H1 (cell line): ENCODE measurements at regions not wholly inside any gene's neighbourhood (a gene's known extent, or its start where the extent isn't known, plus 50 kb on each side); places are given as distances from the start of the nearest gene placed in this dataset.

ENCODE experiments used
- CTCF ChIA-PET: fragments of 300-600 bp; sonication (Branson Sonifier 250); formaldehyde crosslinking; loops from one replicate; lab custom pipeline; 2021; ENCODE audit not compliant: partially characterized antibody; lab: Charles Lee
- POLR2A ChIA-PET: fragments of 300-600 bp; sonication (Branson Sonifier 250); formaldehyde crosslinking; loops from one replicate; lab custom pipeline; 2021; ENCODE audit warnings: inconsistent platforms; ENCODE audit not compliant: partially characterized antibody; lab: Charles Lee
- DNase-seq, 2 experiments: peaks; one replicate each; pipeline versions ENCODE4 v3.0.0 to v3.0.0-alpha.2; 2010 to 2022; ENCODE audit warnings: low spot score in 2 of 2, low read depth in 1 of 2, mixed read lengths in 1 of 2
- FAIRE-seq: peaks from 2 replicates; lab custom pipeline; 2011; peaks lifted over from hg19 to GRCh38; lab: Jason Lieb, UNC
- H2AFZ ChIP-seq: 2 replicates; pipeline ENCODE4 v1.8.1; 2012; ENCODE audit warnings: low read length, inconsistent platforms
- H2AK5ac ChIP-seq: 2 replicates; pipeline ENCODE4 v1.6.1; 2013; ENCODE audit warnings: low read depth, low read length
- H2BK120ac ChIP-seq: replicated peaks from 2 replicates; pipeline ENCODE3; 2013; ENCODE audit warnings: low read depth, low read length, inconsistent platforms
- H2BK12ac ChIP-seq: 2 replicates; pipeline ENCODE4 v1.6.1; 2013; ENCODE audit warnings: low read depth, low read length
- H2BK15ac ChIP-seq: 2 replicates; pipeline ENCODE4 v1.6.1; 2013; ENCODE audit warnings: low read length
- H2BK20ac ChIP-seq: 2 replicates; pipeline ENCODE4 v1.6.1; 2013; ENCODE audit warnings: low read length
- H2BK5ac ChIP-seq: 2 replicates; pipeline ENCODE4 v1.6.1; 2013; ENCODE audit warnings: low read depth, low read length
- H3K14ac ChIP-seq: 2 replicates; pipeline ENCODE4 v1.6.1; 2013; ENCODE audit warnings: inconsistent platforms; ENCODE audit not compliant: insufficient read length
- H3K18ac ChIP-seq: 2 replicates; pipeline ENCODE4 v1.6.1; 2013; ENCODE audit warnings: low read length; ENCODE audit errors: extremely low read depth
- H3K23ac ChIP-seq: 2 replicates; pipeline ENCODE4 v1.6.1; 2013; ENCODE audit warnings: inconsistent platforms; ENCODE audit not compliant: insufficient read length
- H3K23me2 ChIP-seq: 2 replicates; pipeline ENCODE4 v1.6.1; 2013; ENCODE audit warnings: low read depth, low read length
- H3K27ac ChIP-seq: 2 replicates; pipeline ENCODE4 v1.6.1; 2011; ENCODE audit warnings: low read depth, low read length, inconsistent platforms
- H3K27me3 ChIP-seq, 4 experiments: replicated peaks in 1 of 4; 1 replicate in 1 of 4; 2 replicates in 3 of 4; pipeline versions ENCODE4 v1.6.1 to v1.8.1; 2011 to 2013; ENCODE audit warnings: low read length in 3 of 4, mild to moderate bottlenecking in 3 of 4, inconsistent platforms in 2 of 4, mixed read lengths in 2 of 4, moderate library complexity in 1 of 4; ENCODE audit not compliant: control insufficient read depth in 3 of 4, insufficient read depth in 3 of 4; ENCODE audit errors: extremely low read depth in 1 of 4
- H3K36me3 ChIP-seq, 4 experiments: 2 replicates each; pipeline versions ENCODE4 v1.6.1 to v1.8.1; 2011 to 2013; ENCODE audit warnings: mild to moderate bottlenecking in 4 of 4, low read length in 3 of 4, moderate library complexity in 2 of 4, control low read depth in 1 of 4, inconsistent platforms in 1 of 4; ENCODE audit not compliant: insufficient read depth in 4 of 4, control insufficient read depth in 2 of 4
- H3K4ac ChIP-seq: replicated peaks from 2 replicates; pipeline ENCODE3; 2013; ENCODE audit warnings: low read length, low read depth, mixed read lengths, inconsistent platforms; ENCODE audit not compliant: insufficient read length
- H3K4me1 ChIP-seq, 4 experiments: replicated peaks in 1 of 4; 1 replicate in 1 of 4; 2 replicates in 3 of 4; pipeline versions ENCODE4 v1.6.1 to v1.8.1; 2011 to 2013; ENCODE audit warnings: low read length in 3 of 4, inconsistent platforms in 2 of 4, mixed read lengths in 1 of 4; ENCODE audit not compliant: insufficient read depth in 4 of 4, control insufficient read depth in 3 of 4
- H3K4me2 ChIP-seq, 2 experiments: 2 replicates each; pipeline versions ENCODE4 v1.6.1 to v1.8.1; 2011 to 2013; ENCODE audit warnings: low read depth in 2 of 2, low read length in 2 of 2, control low read depth in 1 of 2, inconsistent platforms in 1 of 2, mild to moderate bottlenecking in 1 of 2; ENCODE audit not compliant: insufficient read depth in 1 of 2
- H3K4me3 ChIP-seq, 4 experiments: fragments of 200-600, 300-600 bp in 1 of 4; sonication (generic), shearing (Covaris generic), sonication (Bioruptor Twin) in 1 of 4; 2 replicates each; pipeline versions ENCODE4 v1.5.1 to v1.8.1; 2011 to 2016; ENCODE audit warnings: low read length in 4 of 4, low read depth in 3 of 4, control low read depth in 2 of 4, inconsistent platforms in 2 of 4, mild to moderate bottlenecking in 2 of 4, mixed read lengths in 1 of 4, moderate library complexity in 1 of 4; ENCODE audit not compliant: insufficient read depth in 2 of 4; ENCODE audit errors: extremely low read depth in 1 of 4
- H3K56ac ChIP-seq: replicated peaks from 2 replicates; pipeline ENCODE3; 2013; ENCODE audit warnings: low read depth, mild to moderate bottlenecking, mixed read lengths, low read length, inconsistent platforms; ENCODE audit not compliant: insufficient read length
- H3K79me1 ChIP-seq: 2 replicates; pipeline ENCODE4 v1.6.1; 2013; ENCODE audit warnings: low read depth, low read length, control low read depth
- H3K79me2 ChIP-seq, 2 experiments: 2 replicates each; pipeline versions ENCODE4 v1.6.1 to v1.8.1; 2012 to 2013; ENCODE audit warnings: low read length in 2 of 2, mild to moderate bottlenecking in 2 of 2, inconsistent platforms in 1 of 2; ENCODE audit not compliant: insufficient read depth in 2 of 2, control insufficient read depth in 1 of 2
- H3K9ac ChIP-seq, 4 experiments: replicated peaks in 1 of 4; 1 replicate in 1 of 4; 2 replicates in 3 of 4; pipeline versions ENCODE4 v1.6.1 to v1.8.1; 2011 to 2013; ENCODE audit warnings: low read depth in 3 of 4, low read length in 3 of 4, control low read depth in 2 of 4, mild to moderate bottlenecking in 2 of 4, moderate library complexity in 2 of 4, inconsistent platforms in 1 of 4; ENCODE audit errors: extremely low read depth in 1 of 4
- H3K9me3 ChIP-seq, 2 experiments: 2 replicates each; pipeline versions ENCODE4 v1.6.1 to v1.8.1; 2012 to 2013; ENCODE audit warnings: mild to moderate bottlenecking in 2 of 2, moderate library complexity in 2 of 2, control low read depth in 1 of 2, inconsistent platforms in 1 of 2, low read depth in 1 of 2, low read length in 1 of 2, mixed read lengths in 1 of 2; ENCODE audit not compliant: insufficient read depth in 2 of 2
- H4K20me1 ChIP-seq, 2 experiments: replicated peaks in 1 of 2; 2 replicates each; pipeline versions ENCODE3 to v1.8.1; 2011 to 2013; ENCODE audit warnings: inconsistent platforms in 2 of 2, low read length in 2 of 2, mild to moderate bottlenecking in 1 of 2; ENCODE audit not compliant: insufficient read depth in 2 of 2, control insufficient read depth in 1 of 2
- H4K5ac ChIP-seq: 2 replicates; pipeline ENCODE4 v1.6.1; 2013; ENCODE audit warnings: low read length, low read depth, mixed read lengths, inconsistent platforms; ENCODE audit not compliant: insufficient read length
- H4K8ac ChIP-seq: 2 replicates; pipeline ENCODE4 v1.8.0; 2013; ENCODE audit warnings: mild to moderate bottlenecking, moderate library complexity, low read length, inconsistent platforms; ENCODE audit not compliant: insufficient read depth; ENCODE audit errors: extremely low read depth
- H4K91ac ChIP-seq: replicated peaks from 2 replicates; pipeline ENCODE3; 2013; ENCODE audit warnings: low read length, mixed read lengths, inconsistent platforms; ENCODE audit not compliant: insufficient read length
- RAD21 ChIP-seq, 2 experiments: IDR thresholded peaks in 1 of 2; conservative IDR thresholded peaks in 1 of 2; 2 replicates each; pipeline ENCODE4 v1.6.1; 2011; ENCODE audit warnings: low read depth in 2 of 2, low read length in 2 of 2, improper control_type of control experiment in 1 of 2, inconsistent platforms in 1 of 2, mild to moderate bottlenecking in 1 of 2, moderate library complexity in 1 of 2
- RBBP5 ChIP-seq: IDR thresholded peaks from 2 replicates; pipeline ENCODE4 v1.7.1; 2012; ENCODE audit warnings: low read depth, mild to moderate bottlenecking, inconsistent platforms, low read length, moderate library complexity, borderline replicate concordance
- WGBS, 2 experiments: shearing (Covaris generic) in 1 of 2; methylation state at CpG; one replicate each; pipeline versions ENCODE4 v1.1.6 to v1.1.7; 2013 to 2015; ENCODE audit warnings: low lambda C conversion rate in 2 of 2, mixed read lengths in 2 of 2, inconsistent platforms in 1 of 2, low coverage in 1 of 2, missing lambda C conversion rate in 1 of 2; ENCODE audit not compliant: insufficient replicate concordance in 2 of 2, insufficient coverage in 1 of 2, insufficient read length in 1 of 2; ENCODE audit errors: extremely low coverage in 1 of 2, missing lambda C conversion rate in 1 of 2; 5-methylcytosine and 5-hydroxymethylcytosine counted together
- TF ChIP-seq, protein P1 (sequence below), 3 experiments: IDR thresholded peaks; 1 replicate in 2 of 3; 2 replicates in 1 of 3; pipeline versions ENCODE4 v1.5.1 to v1.6.1; 2011; ENCODE audit warnings: low read length in 3 of 3, mild to moderate bottlenecking in 3 of 3, inconsistent platforms in 2 of 3, low read depth in 1 of 3, moderate library complexity in 1 of 3; ENCODE audit not compliant: insufficient read depth in 1 of 3; ENCODE audit errors: control extremely low read depth in 1 of 3

DNA sequence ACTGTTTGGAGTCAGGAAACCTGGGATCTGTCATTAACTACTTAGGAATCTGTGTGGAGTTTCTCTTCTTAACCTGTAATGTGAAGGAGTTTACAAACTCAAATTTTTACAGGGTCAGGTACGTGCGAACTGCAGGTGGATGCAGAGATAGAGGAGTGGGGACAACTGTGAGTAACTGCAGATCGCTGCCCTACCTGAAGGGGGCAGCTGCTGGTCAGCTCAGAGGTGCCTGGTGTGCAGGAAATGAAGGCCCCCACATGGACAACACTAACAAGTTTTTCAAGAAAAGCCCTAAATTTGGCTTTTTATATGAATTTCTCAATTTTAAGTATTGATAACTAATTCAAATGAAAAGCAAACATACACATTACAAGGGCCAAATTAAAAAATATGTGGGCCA, 380.0 kb downstream of the REEP3 start:
- no peak overlapping the region for H3K18ac ChIP-seq

More for the DNA sequence above, 380.0 kb downstream of the REEP3 start:
- no peak overlapping the region for H2BK12ac ChIP-seq
- H3K23me2 ChIP-seq, result no peaks in the 10 kb centered on the region
- POLR2A ChIA-PET, result no interaction called here
- H4K5ac ChIP-seq, result no peak overlapping the region
- no peak overlapping the region for H2BK120ac ChIP-seq
- no peaks in the 10 kb centered on the region for H3K4me1 ChIP-seq
- no peak overlapping the region for H3K14ac ChIP-seq
- no peaks in the 10 kb centered on the region for H3K79me2 ChIP-seq
- no peak overlapping the region for H3K27ac ChIP-seq
- no peak overlapping the region for H3K9ac ChIP-seq
- H3K56ac ChIP-seq, result no peak overlapping the region
- H2BK20ac ChIP-seq, result no peak overlapping the region
- H3K27me3 ChIP-seq, result no peaks in the 10 kb centered on the region
- no peak overlapping the region for H2BK5ac ChIP-seq
- no peak overlapping the region for H4K8ac ChIP-seq
- H3K9me3 ChIP-seq, result no peaks in the 10 kb centered on the region
- H2BK15ac ChIP-seq, result no peak overlapping the region
- H3K4me2 ChIP-seq, result no peak overlapping the region
- H3K79me1 ChIP-seq, result no peaks in the 10 kb centered on the region
- WGBS, 2 experiments, result 71% methylated on average over 3 of the region's 3 CpGs; no CpG with 5 or more reads in 1 of the 2 experiments
- DNase-seq (peak in 1 of 2 experiments; percentile 58), FAIRE-seq (peak; percentile 82)
- H3K4me3 ChIP-seq, result no peak overlapping the region
- H4K91ac ChIP-seq, result no peak overlapping the region
- no peak overlapping the region for H3K4ac ChIP-seq
- CTCF ChIA-PET, result interaction anchor here (0.9 to 4.7 kb wide), 27 partner anchors 8 to 1220 kb away, joined by 3 to 37 read pairs (median 7); no protein-coding TSS in a partner anchor
- H3K23ac ChIP-seq, result no peak overlapping the region
- no peaks in the 10 kb centered on the region for H4K20me1 ChIP-seq
- H2AK5ac ChIP-seq, result no peak overlapping the region
- no peak for TF ChIP-seq RBBP5
- TF ChIP-seq, protein P1, sequence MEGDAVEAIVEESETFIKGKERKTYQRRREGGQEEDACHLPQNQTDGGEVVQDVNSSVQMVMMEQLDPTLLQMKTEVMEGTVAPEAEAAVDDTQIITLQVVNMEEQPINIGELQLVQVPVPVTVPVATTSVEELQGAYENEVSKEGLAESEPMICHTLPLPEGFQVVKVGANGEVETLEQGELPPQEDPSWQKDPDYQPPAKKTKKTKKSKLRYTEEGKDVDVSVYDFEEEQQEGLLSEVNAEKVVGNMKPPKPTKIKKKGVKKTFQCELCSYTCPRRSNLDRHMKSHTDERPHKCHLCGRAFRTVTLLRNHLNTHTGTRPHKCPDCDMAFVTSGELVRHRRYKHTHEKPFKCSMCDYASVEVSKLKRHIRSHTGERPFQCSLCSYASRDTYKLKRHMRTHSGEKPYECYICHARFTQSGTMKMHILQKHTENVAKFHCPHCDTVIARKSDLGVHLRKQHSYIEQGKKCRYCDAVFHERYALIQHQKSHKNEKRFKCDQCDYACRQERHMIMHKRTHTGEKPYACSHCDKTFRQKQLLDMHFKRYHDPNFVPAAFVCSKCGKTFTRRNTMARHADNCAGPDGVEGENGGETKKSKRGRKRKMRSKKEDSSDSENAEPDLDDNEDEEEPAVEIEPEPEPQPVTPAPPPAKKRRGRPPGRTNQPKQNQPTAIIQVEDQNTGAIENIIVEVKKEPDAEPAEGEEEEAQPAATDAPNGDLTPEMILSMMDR (IDR thresholded peaks at IDR 0.05; ENCODE audit: control extremely low read depth in 1 of 3, insufficient read depth in 1 of 3, low read depth in 1 of 3, low read length in 3 of 3), result peak; percentile 75 to 89 (median 82)
- TF ChIP-seq RAD21 (IDR thresholded peaks at IDR 0.05 in 1 of 2, conservative IDR thresholded peaks at IDR 0.05 in 1 of 2; ENCODE audit: low read depth in 2 of 2, low read length in 2 of 2), result peak; percentile 46 to 64; a peak in 3 of 4 replicates
- H3K36me3 ChIP-seq, result no peaks in the 10 kb centered on the region
- no peak overlapping the region for H2AFZ ChIP-seq
